Activated naive CD8-positive, alpha-beta T cell treated with anti-CD3 and anti-CD28 coated beads, Interleukin-2, amount 10 ng/mL, durations not matched to agents 7 days and 5 days (primary cell): ENCODE measurements at regions not wholly inside any gene's neighbourhood (a gene's known extent, or its start where the extent isn't known, plus 50 kb on each side); places are given as distances from the start of the nearest gene placed in this dataset.

Experiments used
- ATAC-seq: fragments of 150-1000 bp; cut with Tn5 transposase; one replicate; pipeline ENCODE4 v1.10.0; 2021; ENCODE audit warnings: low read depth, moderate library complexity
- POLR2A ChIA-PET: fragments of 350-600 bp; sonication (Branson Sonifier 250); formaldehyde crosslinking; loops from one replicate; lab custom pipeline; 2021; ENCODE audit warnings: antibody characterized with exemption; lab: Charles Lee
- DNase-seq: peaks from one replicate; pipeline ENCODE4 v3.0.0; 2021
- H3K27ac Mint-ChIP-seq: one replicate; pipeline ENCODE4 v1.8.0; 2022; ENCODE audit warnings: mild to moderate bottlenecking, mixed read lengths
- H3K27me3 Mint-ChIP-seq: one replicate; pipeline ENCODE4 v1.8.0; 2022; ENCODE audit warnings: mild to moderate bottlenecking, moderate library complexity, mixed read lengths
- H3K36me3 Mint-ChIP-seq: one replicate; pipeline ENCODE4 v1.8.0; 2021; ENCODE audit warnings: mild to moderate bottlenecking, mixed read lengths
- H3K4me1 Mint-ChIP-seq: one replicate; pipeline ENCODE4 v1.8.0; 2021; ENCODE audit warnings: mixed read lengths
- H3K4me3 Mint-ChIP-seq: one replicate; pipeline ENCODE4 v1.8.0; 2022; ENCODE audit warnings: mild to moderate bottlenecking, moderate library complexity, mixed read lengths
- H3K9me3 Mint-ChIP-seq: one replicate; pipeline ENCODE4 v1.8.0; 2021; ENCODE audit warnings: mixed read lengths

- POLR2A ChIA-PET, result no interaction called here
- H3K27me3 Mint-ChIP-seq, result no peaks in the 10 kb centered on the region
- H3K9me3 Mint-ChIP-seq, result peaks cover 9% of the 10 kb centered on the region
- ATAC-seq, result no peak
- no peak for DNase-seq
- H3K4me1 Mint-ChIP-seq, result peaks cover 49% of the 10 kb centered on the region
- no peak overlapping the region for H3K4me3 Mint-ChIP-seq
- no peak overlapping the region for H3K27ac Mint-ChIP-seq
- H3K36me3 Mint-ChIP-seq, result peaks cover 21% of the 10 kb centered on the region
Measured at GRCh38 chr13:40386586-40386985, 279.9 kb downstream of the FOXO1 start.

- DNase-seq (no peak), ATAC-seq (no peak)
- peaks cover 52% of the 10 kb centered on the region for H3K4me1 Mint-ChIP-seq
- H3K27ac Mint-ChIP-seq, result peak overlapping the region; percentile 93
- H3K36me3 Mint-ChIP-seq, result peaks cover 21% of the 10 kb centered on the region
- no peaks in the 10 kb centered on the region for H3K27me3 Mint-ChIP-seq
- H3K9me3 Mint-ChIP-seq, result peaks cover 9% of the 10 kb centered on the region
- POLR2A ChIA-PET, result interaction anchor here (1.5 to 2.9 kb wide), 7 partner anchors 12 to 280 kb away, joined by 4 to 22 read pairs (median 13); no protein-coding TSS in a partner anchor
- peak overlapping the region; percentile 78 for H3K4me3 Mint-ChIP-seq
Measured at GRCh38 chr13:40387775-40388174, 278.7 kb downstream of the FOXO1 start.

GRCh38 chr13:40388617-40389016 is 277.8 kb downstream of the FOXO1 start:
- peaks cover 9% of the 10 kb centered on the region for H3K9me3 Mint-ChIP-seq
- H3K4me3 Mint-ChIP-seq, result peak overlapping the region; percentile 83
- DNase-seq (peak; percentile 77), ATAC-seq (peak; percentile 98)
- H3K36me3 Mint-ChIP-seq, result peaks cover 21% of the 10 kb centered on the region
- H3K27me3 Mint-ChIP-seq, result no peaks in the 10 kb centered on the region
- peak overlapping the region; percentile 98 for H3K27ac Mint-ChIP-seq
- POLR2A ChIA-PET, result interaction anchor here (0.6 to 2.9 kb wide), 14 partner anchors 12 to 279 kb away, joined by 3 to 22 read pairs (median 6); no protein-coding TSS in a partner anchor
- peaks cover 52% of the 10 kb centered on the region for H3K4me1 Mint-ChIP-seq

GRCh38 chr13:40389081-40389641 is 277.3 kb downstream of the FOXO1 start:
- ATAC-seq, result peak; percentile 66
- no peaks in the 10 kb centered on the region for H3K27me3 Mint-ChIP-seq
- H3K36me3 Mint-ChIP-seq, result peaks cover 21% of the 10 kb centered on the region
- H3K4me1 Mint-ChIP-seq, result peaks cover 54% of the 10 kb centered on the region
- POLR2A ChIA-PET, result interaction anchor here (0.7 to 2.9 kb wide), 15 partner anchors 12 to 279 kb away, joined by 3 to 22 read pairs (median 5); no protein-coding TSS in a partner anchor
- H3K27ac Mint-ChIP-seq, result peak overlapping the region; percentile 98
- H3K4me3 Mint-ChIP-seq, result peak overlapping the region; percentile 83
- peaks cover 9% of the 10 kb centered on the region for H3K9me3 Mint-ChIP-seq
- peak; percentile 59 for DNase-seq

GRCh38 chr13:40390401-40390916 is 276.0 kb downstream of the FOXO1 start:
- H3K9me3 Mint-ChIP-seq, result peaks cover 7% of the 10 kb centered on the region
- POLR2A ChIA-PET, result interaction anchor here (2.9 kb wide), 1 partner anchor 203 kb away, joined by 13 read pairs; no protein-coding TSS in a partner anchor
- H3K4me1 Mint-ChIP-seq, result peaks cover 48% of the 10 kb centered on the region
- peak overlapping the region; percentile 42 for H3K27ac Mint-ChIP-seq
- H3K36me3 Mint-ChIP-seq, result peaks cover 13% of the 10 kb centered on the region
- H3K27me3 Mint-ChIP-seq, result no peaks in the 10 kb centered on the region
- DNase-seq, result no peak
- no peak for ATAC-seq
- peak overlapping the region; percentile 14 for H3K4me3 Mint-ChIP-seq

- no peak for ATAC-seq
- POLR2A ChIA-PET, result no interaction called here
Measured at GRCh38 chr13:40391788-40392187, 274.7 kb downstream of the FOXO1 start.

GRCh38 chr13:40394304-40394985 is 272.0 kb downstream of the FOXO1 start:
- Mint-ChIP-seq H3K4me1 (peaks cover 18% of the 10 kb centered on the region), H3K27ac (no peak overlapping the region), H3K9me3 (peaks cover 9% of the 10 kb centered on the region), H3K27me3 (no peaks in the 10 kb centered on the region), H3K36me3 (peaks cover 6% of the 10 kb centered on the region), H3K4me3 (no peak overlapping the region)
- POLR2A ChIA-PET, result no interaction called here
- ATAC-seq (no peak), DNase-seq (no peak)

More at GRCh38 chr13:40391788-40392187, 274.7 kb downstream of the FOXO1 start:
- no peak overlapping the region for H3K4me3 Mint-ChIP-seq
- no peak overlapping the region for H3K27ac Mint-ChIP-seq
- DNase-seq, result no peak
- no peaks in the 10 kb centered on the region for H3K27me3 Mint-ChIP-seq
- H3K9me3 Mint-ChIP-seq, result peaks cover 13% of the 10 kb centered on the region
- peaks cover 39% of the 10 kb centered on the region for H3K4me1 Mint-ChIP-seq
- peaks cover 15% of the 10 kb centered on the region for H3K36me3 Mint-ChIP-seq

GRCh38 chr13:40398065-40398464 is 268.4 kb downstream of the FOXO1 start:
- Mint-ChIP-seq H3K36me3 (peaks cover 4% of the 10 kb centered on the region), H3K4me3 (no peak overlapping the region), H3K27me3 (no peaks in the 10 kb centered on the region), H3K27ac (no peak overlapping the region), H3K4me1 (peaks cover 21% of the 10 kb centered on the region), H3K9me3 (peaks cover 9% of the 10 kb centered on the region)
- no peak for ATAC-seq
- no peak for DNase-seq
- POLR2A ChIA-PET, result interaction anchor here (0.6 kb wide), 1 partner anchor 386 kb away, joined by 3 read pairs; no protein-coding TSS in a partner anchor

GRCh38 chr13:40399756-40400155 is 266.7 kb downstream of the FOXO1 start:
- Mint-ChIP-seq H3K4me1 (peaks cover 18% of the 10 kb centered on the region), H3K4me3 (no peak overlapping the region), H3K9me3 (peaks cover 6% of the 10 kb centered on the region), H3K27me3 (no peaks in the 10 kb centered on the region), H3K36me3 (peaks cover 4% of the 10 kb centered on the region), H3K27ac (no peak overlapping the region)
- no peak for DNase-seq
- ATAC-seq, result no peak
- POLR2A ChIA-PET, result no interaction called here

- Mint-ChIP-seq H3K4me3 (peak overlapping the region; percentile 56), H3K4me1 (peaks cover 18% of the 10 kb centered on the region)
Measured at GRCh38 chr13:40401911-40402776, 264.3 kb downstream of the FOXO1 start.

GRCh38 chr13:40402931-40403431 is 263.5 kb downstream of the FOXO1 start:
- peaks cover 18% of the 10 kb centered on the region for H3K4me1 Mint-ChIP-seq
- no peaks in the 10 kb centered on the region for H3K36me3 Mint-ChIP-seq
- DNase-seq (no peak), ATAC-seq (no peak)
- H3K27me3 Mint-ChIP-seq, result no peaks in the 10 kb centered on the region
- peak overlapping the region; percentile 56 for H3K4me3 Mint-ChIP-seq
- POLR2A ChIA-PET, result interaction anchor here (0.9 kb wide), 1 partner anchor 36 kb away, joined by 3 read pairs; no protein-coding TSS in a partner anchor
- H3K27ac Mint-ChIP-seq, result no peak overlapping the region
- peaks cover 6% of the 10 kb centered on the region for H3K9me3 Mint-ChIP-seq

More at GRCh38 chr13:40401911-40402776, 264.3 kb downstream of the FOXO1 start:
- Mint-ChIP-seq H3K36me3 (no peaks in the 10 kb centered on the region), H3K9me3 (peaks cover 4% of the 10 kb centered on the region), H3K27ac (peak overlapping the region; percentile 40), H3K27me3 (no peaks in the 10 kb centered on the region)
- ATAC-seq, result peak; percentile 85
- POLR2A ChIA-PET, result interaction anchor here (0.9 kb wide), 1 partner anchor 37 kb away, joined by 3 read pairs; no protein-coding TSS in a partner anchor
- DNase-seq, result no peak

- Mint-ChIP-seq H3K36me3 (no peaks in the 10 kb centered on the region), H3K27ac (no peak overlapping the region), H3K4me1 (peaks cover 18% of the 10 kb centered on the region), H3K4me3 (no peak overlapping the region), H3K9me3 (peaks cover 6% of the 10 kb centered on the region), H3K27me3 (no peaks in the 10 kb centered on the region)
- DNase-seq (no peak), ATAC-seq (no peak)
- POLR2A ChIA-PET, result no interaction called here
Measured at GRCh38 chr13:40403509-40404241, 262.8 kb downstream of the FOXO1 start.
